Keratinocyte (primary cell): ENCODE measurements at regions not wholly inside any gene's neighbourhood (a gene's known extent, or its start where the extent isn't known, plus 50 kb on each side); places are given as distances from the start of the nearest gene placed in this dataset.

Experiments used
- DNase-seq: peaks from one replicate; pipeline ENCODE4 v3.0.0-alpha.2; 2011; ENCODE audit warnings: low read depth, missing footprints, low spot score
- FAIRE-seq: peaks from 2 replicates; lab custom pipeline; 2011; peaks lifted over from hg19 to GRCh38; lab: Jason Lieb, UNC
- H2AFZ ChIP-seq: 2 replicates; pipeline ENCODE4 v1.6.0; 2012; ENCODE audit warnings: low read length, control low read depth, inconsistent platforms; ENCODE audit not compliant: control insufficient read depth
- H3K27ac ChIP-seq: 2 replicates; pipeline ENCODE4 v1.5.1; 2011; ENCODE audit warnings: low read length; ENCODE audit not compliant: control insufficient read depth, insufficient read depth
- H3K27me3 ChIP-seq: 3 replicates; pipeline ENCODE4 v1.6.0; 2011; ENCODE audit warnings: low read length; ENCODE audit not compliant: control insufficient read depth, insufficient read depth; ENCODE audit errors: extremely low read depth
- H3K36me3 ChIP-seq, 2 experiments: 2 replicates in 1 of 2; 3 replicates in 1 of 2; pipeline ENCODE4 v1.5.1; 2011; ENCODE audit warnings: low read length in 2 of 2, mild to moderate bottlenecking in 1 of 2; ENCODE audit not compliant: control insufficient read depth in 2 of 2, insufficient read depth in 2 of 2; ENCODE audit errors: extremely low read depth in 1 of 2
- H3K4me1 ChIP-seq: 3 replicates; pipeline ENCODE4 v1.5.1; 2011; ENCODE audit warnings: low read length; ENCODE audit not compliant: control insufficient read depth, insufficient read depth; ENCODE audit errors: extremely low read depth
- H3K4me2 ChIP-seq: 3 replicates; pipeline ENCODE4 v1.6.0; 2011; ENCODE audit warnings: low read depth, low read length; ENCODE audit not compliant: control insufficient read depth, insufficient read depth; ENCODE audit errors: extremely low read depth
- H3K4me3 ChIP-seq, 3 experiments: fragments of 200-600 bp in 1 of 3; sonication (generic) in 1 of 3; 2 replicates in 2 of 3; 3 replicates in 1 of 3; pipeline ENCODE4 v1.5.1; 2011 to 2016; ENCODE audit warnings: low read length in 3 of 3, mild to moderate bottlenecking in 3 of 3, control low read depth in 2 of 3, inconsistent platforms in 1 of 3, low read depth in 1 of 3, mixed read lengths in 1 of 3, mixed run types in 1 of 3, moderate library complexity in 1 of 3; ENCODE audit not compliant: control insufficient read depth in 2 of 3, insufficient read depth in 2 of 3; ENCODE audit errors: extremely low read depth in 1 of 3
- H3K79me2 ChIP-seq: 2 replicates; pipeline ENCODE4 v1.6.0; 2012; ENCODE audit warnings: low read length; ENCODE audit not compliant: control insufficient read depth, insufficient read depth
- H3K9ac ChIP-seq: 3 replicates; pipeline ENCODE4 v1.6.0; 2011; ENCODE audit warnings: low read length; ENCODE audit not compliant: control insufficient read depth, insufficient read depth; ENCODE audit errors: extremely low read depth
- H3K9me1 ChIP-seq: 3 replicates; pipeline ENCODE4 v1.6.0; 2011; ENCODE audit warnings: low read length; ENCODE audit not compliant: control insufficient read depth, insufficient read depth; ENCODE audit errors: extremely low read depth
- H3K9me3 ChIP-seq: 2 replicates; pipeline ENCODE4 v1.5.1; 2012; ENCODE audit warnings: low read depth, low read length; ENCODE audit not compliant: control insufficient read depth
- H4K20me1 ChIP-seq: 3 replicates; pipeline ENCODE4 v1.6.0; 2011; ENCODE audit warnings: low read length; ENCODE audit not compliant: control insufficient read depth, insufficient read depth; ENCODE audit errors: extremely low read depth
- EZH2 ChIP-seq: IDR thresholded peaks from one replicate; pipeline ENCODE4 v1.6.1; 2012; ENCODE audit warnings: inconsistent platforms, mild to moderate bottlenecking, low read length, moderate library complexity
- dilution Hi-C: fragments of 300-500 bp; cut with MboI; formaldehyde crosslinking; loops from one replicate; pipeline ENCODE4 v1.7.0; 2020; ENCODE audit warnings: low sequenced_read_pairs; ENCODE audit not compliant: extremely low pct_ligation_motif_present
- TF ChIP-seq, protein P1 (sequence below), 3 experiments: IDR thresholded peaks in 1 of 3; conservative IDR thresholded peaks in 1 of 3; optimal IDR thresholded peaks in 1 of 3; 2 replicates in 2 of 3; 3 replicates in 1 of 3; pipeline versions ENCODE3 to v1.5.1; 2011; ENCODE audit warnings: low read length in 3 of 3, mild to moderate bottlenecking in 3 of 3, moderate library complexity in 2 of 3, control low read depth in 1 of 3, inconsistent platforms in 1 of 3; ENCODE audit not compliant: insufficient read depth in 2 of 3; ENCODE audit errors: extremely low read depth in 1 of 3

DNA sequence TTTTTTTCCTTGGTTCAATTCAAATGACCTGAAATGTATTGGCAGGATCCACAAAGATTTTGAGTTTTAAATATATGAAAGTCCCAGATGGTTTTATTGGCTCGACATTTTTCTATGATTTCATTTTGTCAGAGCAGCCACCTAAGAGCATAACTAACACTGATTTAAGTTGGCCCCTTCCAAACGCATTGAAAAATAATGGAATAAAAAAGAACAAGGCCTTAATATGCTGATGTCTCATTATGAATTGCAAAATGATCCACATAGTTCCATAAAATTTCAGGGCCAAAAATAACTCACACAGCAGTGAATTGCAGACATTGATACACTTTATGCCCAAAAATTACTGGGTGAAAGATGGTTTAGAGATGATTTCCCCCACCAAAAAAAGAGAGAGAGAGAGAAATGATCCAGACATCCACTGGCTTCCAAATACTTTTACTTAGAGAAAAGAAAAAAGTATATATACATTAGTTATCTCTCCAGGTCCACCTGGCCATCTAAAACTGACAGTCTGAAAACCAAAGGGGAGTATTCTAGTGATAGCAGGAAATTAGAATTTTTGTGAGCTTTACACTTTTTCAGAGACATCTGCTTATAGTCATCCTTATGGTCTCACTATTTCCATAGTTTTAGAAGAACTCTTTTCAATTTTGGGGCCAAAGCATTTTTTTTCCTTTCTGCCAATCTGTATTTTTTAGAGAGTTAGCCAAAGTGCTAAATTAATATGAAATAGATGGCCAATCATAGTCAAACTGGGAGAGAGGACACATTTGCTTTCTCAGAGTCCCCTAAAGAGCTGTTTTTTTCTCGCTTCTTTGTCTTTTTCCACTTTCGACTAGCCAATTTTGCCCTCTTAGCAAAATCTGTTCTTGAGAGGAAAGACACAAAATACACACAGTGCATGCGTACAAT, 213.5 kb upstream of the RND3 start:
- no peak overlapping the region for H3K4me2 ChIP-seq
- H3K79me2 ChIP-seq: no peaks in the 10 kb centered on the region
- H3K4me1 ChIP-seq: peaks cover 4% of the 10 kb centered on the region
- H3K27me3 ChIP-seq: no peaks in the 10 kb centered on the region
- no peak for TF ChIP-seq EZH2
- TF ChIP-seq, protein P1, sequence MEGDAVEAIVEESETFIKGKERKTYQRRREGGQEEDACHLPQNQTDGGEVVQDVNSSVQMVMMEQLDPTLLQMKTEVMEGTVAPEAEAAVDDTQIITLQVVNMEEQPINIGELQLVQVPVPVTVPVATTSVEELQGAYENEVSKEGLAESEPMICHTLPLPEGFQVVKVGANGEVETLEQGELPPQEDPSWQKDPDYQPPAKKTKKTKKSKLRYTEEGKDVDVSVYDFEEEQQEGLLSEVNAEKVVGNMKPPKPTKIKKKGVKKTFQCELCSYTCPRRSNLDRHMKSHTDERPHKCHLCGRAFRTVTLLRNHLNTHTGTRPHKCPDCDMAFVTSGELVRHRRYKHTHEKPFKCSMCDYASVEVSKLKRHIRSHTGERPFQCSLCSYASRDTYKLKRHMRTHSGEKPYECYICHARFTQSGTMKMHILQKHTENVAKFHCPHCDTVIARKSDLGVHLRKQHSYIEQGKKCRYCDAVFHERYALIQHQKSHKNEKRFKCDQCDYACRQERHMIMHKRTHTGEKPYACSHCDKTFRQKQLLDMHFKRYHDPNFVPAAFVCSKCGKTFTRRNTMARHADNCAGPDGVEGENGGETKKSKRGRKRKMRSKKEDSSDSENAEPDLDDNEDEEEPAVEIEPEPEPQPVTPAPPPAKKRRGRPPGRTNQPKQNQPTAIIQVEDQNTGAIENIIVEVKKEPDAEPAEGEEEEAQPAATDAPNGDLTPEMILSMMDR (optimal IDR thresholded peaks at IDR 0.05 in 1 of 3, IDR thresholded peaks at IDR 0.05 in 1 of 3, conservative IDR thresholded peaks at IDR 0.05 in 1 of 3; ENCODE audit: extremely low read depth in 1 of 3, insufficient read depth in 2 of 3, low read length in 3 of 3): no peak
- FAIRE-seq (no peak), DNase-seq (no peak)
- H3K36me3 ChIP-seq: no peaks in the 10 kb centered on the region
- H3K9me3 ChIP-seq: no peaks in the 10 kb centered on the region
- no peaks in the 10 kb centered on the region for H3K9me1 ChIP-seq
- no peak overlapping the region for H3K9ac ChIP-seq
- dilution Hi-C loops: no loop called here
- H3K27ac ChIP-seq: no peak overlapping the region
- H3K4me3 ChIP-seq: no peak overlapping the region
- H4K20me1 ChIP-seq: no peaks in the 10 kb centered on the region
- H2AFZ ChIP-seq: no peak overlapping the region

DNA sequence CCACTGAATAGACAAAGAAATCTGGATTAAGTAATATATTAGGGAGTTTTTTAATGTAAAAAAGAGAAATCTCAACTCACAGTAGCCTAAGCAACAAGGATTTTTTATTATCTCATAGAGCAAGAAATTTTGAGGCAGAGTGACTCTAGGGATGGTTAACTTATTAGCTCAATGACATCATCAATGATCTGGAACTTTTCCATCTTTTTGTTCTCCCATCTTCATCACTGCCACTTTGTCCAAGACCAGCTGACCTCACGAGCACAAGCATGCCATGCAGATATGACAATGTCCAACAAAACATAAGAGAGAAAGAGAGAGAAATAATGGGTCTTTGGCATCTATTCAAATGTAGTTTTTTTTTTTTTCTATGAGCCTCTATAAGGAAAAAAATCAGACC, 211.8 kb upstream of the RND3 start:
- Histone ChIP-seq H3K9ac (no peak overlapping the region), H3K36me3 (no peaks in the 10 kb centered on the region), H3K79me2 (no peaks in the 10 kb centered on the region), H4K20me1 (no peaks in the 10 kb centered on the region), H2AFZ (no peak overlapping the region), H3K27ac (no peak overlapping the region), H3K9me1 (no peaks in the 10 kb centered on the region), H3K9me3 (no peaks in the 10 kb centered on the region), H3K4me1 (no peaks in the 10 kb centered on the region), H3K4me3 (no peak overlapping the region), H3K27me3 (no peaks in the 10 kb centered on the region), H3K4me2 (no peak overlapping the region)
- dilution Hi-C loops: no loop called here
- no peak for FAIRE-seq
- DNase-seq: no peak
- TF ChIP-seq EZH2: no peak
- TF ChIP-seq, protein P1 (optimal IDR thresholded peaks at IDR 0.05 in 1 of 3, IDR thresholded peaks at IDR 0.05 in 1 of 3, conservative IDR thresholded peaks at IDR 0.05 in 1 of 3; ENCODE audit: extremely low read depth in 1 of 3, insufficient read depth in 2 of 3, low read length in 3 of 3): no peak
